SK-N-MC (cell line): ENCODE measurements at regions not wholly inside any gene's neighbourhood (a gene's known extent, or its start where the extent isn't known, plus 50 kb on each side); places are given as distances from the start of the nearest gene placed in this dataset.

ENCODE experiments used
- EZH2 ChIP-seq: fragments of 200-600 bp; sonication (generic); IDR thresholded peaks from one replicate; pipeline ENCODE4 v1.6.1; 2017; ENCODE audit warnings: antibody characterized with exemption
- FOXP2 ChIP-seq: optimal IDR thresholded peaks from 2 replicates; pipeline ENCODE3; 2011; ENCODE audit warnings: mild to moderate bottlenecking, moderate library complexity; ENCODE audit not compliant: insufficient read depth; ENCODE audit errors: extremely low read length, control extremely low read depth
- POLR2AphosphoS5 ChIP-seq: IDR thresholded peaks from 2 replicates; pipeline ENCODE4 v1.6.1; 2012; ENCODE audit warnings: mild to moderate bottlenecking, low read depth, low read length, borderline replicate concordance

DNA sequence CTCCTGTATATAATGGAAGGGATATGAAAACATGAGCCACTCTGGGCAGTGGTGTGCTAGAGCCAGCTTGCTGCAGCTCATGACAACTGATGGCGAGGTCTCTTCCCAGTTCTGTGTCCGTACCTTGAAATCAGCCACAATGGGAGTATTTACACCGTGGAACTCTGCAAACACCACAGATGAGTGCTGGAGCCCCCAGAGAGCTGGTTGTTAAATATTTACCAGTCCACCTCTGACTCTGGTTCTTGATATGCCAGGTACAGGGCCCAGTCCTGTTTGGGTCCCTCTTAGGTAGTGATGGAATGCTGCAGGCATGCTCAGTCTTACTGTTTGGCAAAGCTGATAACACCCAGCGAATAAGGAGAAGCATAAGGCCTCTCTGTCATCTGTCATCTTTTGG lies 116.1 kb upstream of the GLI2 start:
- no peak for TF ChIP-seq EZH2
- TF ChIP-seq POLR2AphosphoS5: no peak
- TF ChIP-seq FOXP2: no peak
